GM21515 (cell line): ENCODE measurements at regions not wholly inside any gene's neighbourhood (a gene's known extent, or its start where the extent isn't known, plus 50 kb on each side); places are given as distances from the start of the nearest gene placed in this dataset.
"Not testable (repeated sequence)": the region's sequence is repeated elsewhere in the genome, so short reads cannot be mapped to it uniquely, and the experiment has no call there.

Source experiments
- ATAC-seq: cut with Tn5 transposase; IDR thresholded peaks from one replicate; pipeline ENCODE4 v1.9.1; 2021; ENCODE audit not compliant: unreplicated experiment

DNA sequence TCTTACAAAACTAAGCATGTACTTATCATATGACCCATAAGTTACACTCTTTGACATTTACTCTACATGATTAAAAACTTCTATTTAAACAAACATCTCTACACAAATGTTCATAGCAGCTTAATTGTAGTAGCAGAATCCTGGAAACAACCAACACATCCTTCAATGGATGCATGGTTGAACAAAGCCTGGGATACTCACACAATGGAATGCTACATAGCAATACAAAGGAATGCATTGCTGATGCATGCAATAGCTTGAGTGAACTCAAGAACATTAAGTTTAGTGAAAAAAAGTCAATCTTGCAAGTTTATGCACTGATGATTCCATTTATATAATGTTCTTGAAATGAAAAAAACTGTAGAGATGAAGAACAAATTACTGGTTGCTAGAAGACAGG, 686.9 kb downstream of the LRRIQ3 start:
- no peak for ATAC-seq

DNA sequence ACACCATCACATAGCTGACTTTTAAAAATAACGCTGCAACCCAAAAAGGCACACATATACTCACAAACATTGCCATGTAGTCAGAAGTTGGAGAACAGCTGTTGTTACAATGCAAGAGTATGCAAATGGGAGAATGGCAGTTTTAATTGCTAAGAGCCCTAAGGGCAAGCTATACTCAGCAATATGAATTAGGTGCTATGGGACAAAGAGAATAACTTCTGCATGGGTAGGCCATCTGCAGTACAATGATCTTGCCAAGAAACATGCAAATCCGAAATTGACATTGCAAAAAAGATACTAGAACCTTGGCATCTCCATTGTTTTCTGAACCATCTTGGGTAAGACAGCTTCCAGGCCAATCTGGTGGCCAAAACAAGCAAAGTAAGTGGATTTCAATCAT, 697.8 kb downstream of the LRRIQ3 start:
- ATAC-seq: no peak

DNA sequence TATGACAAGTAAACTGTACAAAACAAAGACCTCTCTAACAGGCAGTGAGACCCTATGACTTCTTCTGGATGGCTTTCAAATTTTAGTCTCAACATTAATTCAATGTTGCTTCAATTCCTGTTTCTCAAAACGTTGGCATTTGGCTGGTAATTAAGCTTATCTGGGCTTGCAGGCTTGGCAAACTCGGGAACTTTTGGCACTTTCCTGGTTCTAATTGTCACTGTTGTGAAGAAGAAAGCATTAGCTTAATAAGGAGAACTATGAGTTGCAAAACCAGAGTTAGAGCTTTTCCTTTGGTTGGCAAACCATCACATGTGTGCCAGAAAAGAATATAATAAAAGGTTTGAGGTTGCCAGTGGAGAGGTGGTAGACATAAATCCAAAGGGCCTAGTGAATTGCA, 698.3 kb downstream of the LRRIQ3 start:
- ATAC-seq: no peak

DNA sequence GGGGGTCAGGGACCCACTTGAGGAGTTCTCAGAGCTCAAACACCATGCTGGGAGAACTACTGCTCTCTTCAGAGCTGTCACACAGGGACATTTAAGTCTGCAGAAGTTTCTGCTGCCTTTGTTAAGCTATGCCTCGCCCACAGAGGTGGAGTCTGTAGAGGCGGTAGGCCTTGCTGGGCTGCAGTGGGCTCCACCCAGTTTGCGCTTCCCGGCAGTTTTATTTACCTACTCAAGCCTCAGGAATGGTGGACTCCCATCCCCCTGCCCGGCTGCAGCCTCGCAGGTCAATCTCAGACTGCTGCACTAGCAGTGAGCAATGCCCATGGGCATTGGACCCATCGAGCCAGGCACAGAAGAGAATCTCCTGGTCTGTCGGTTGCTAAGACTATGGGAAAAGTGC, 706.4 kb downstream of the LRRIQ3 start:
- no peak for ATAC-seq

DNA sequence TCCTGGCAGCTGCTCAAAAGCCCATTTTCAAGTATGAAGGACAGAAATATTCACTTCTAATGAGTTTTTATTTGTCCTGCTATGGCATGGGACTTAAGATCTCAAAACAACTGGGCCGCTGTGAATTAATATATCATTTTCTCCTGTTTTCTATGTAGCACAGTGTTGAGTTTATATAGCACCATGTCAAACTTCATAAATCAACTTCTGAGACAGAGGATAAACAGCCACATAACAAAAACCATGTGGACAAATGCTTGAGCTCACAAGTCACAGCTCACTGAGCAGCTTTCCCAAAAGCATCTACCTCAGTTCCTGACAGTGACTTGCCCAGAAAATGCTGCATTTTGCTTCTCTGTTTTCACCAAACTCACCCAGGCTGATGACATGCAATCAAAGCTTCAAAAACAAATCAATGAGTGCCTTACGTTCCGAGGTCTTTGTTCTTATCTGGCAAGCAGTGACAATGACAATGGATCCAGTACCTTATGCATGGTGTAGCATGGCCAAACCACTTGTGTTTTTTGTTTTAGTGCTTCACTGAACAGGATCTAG, 722.6 kb downstream of the LRRIQ3 start:
- ATAC-seq: no peak

DNA sequence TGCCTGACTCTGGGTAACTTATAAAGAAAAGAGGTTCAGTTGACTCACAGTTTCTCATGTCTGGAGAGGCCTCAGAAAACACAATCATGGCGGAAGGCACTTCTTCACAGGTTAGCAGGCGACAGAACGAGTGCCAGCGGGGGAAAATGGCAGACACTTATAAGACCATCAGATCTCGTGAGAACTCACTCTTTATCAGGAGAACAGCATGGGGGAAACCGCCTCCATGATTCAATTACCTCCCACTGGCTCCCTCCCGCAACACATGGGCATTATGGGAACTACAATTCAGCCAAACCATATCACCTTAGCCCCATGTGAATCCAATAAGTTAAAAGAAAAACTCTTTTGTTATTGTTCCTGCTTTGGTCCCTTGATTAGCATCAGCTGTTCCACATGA, 725.2 kb downstream of the LRRIQ3 start:
- ATAC-seq: no peak

DNA sequence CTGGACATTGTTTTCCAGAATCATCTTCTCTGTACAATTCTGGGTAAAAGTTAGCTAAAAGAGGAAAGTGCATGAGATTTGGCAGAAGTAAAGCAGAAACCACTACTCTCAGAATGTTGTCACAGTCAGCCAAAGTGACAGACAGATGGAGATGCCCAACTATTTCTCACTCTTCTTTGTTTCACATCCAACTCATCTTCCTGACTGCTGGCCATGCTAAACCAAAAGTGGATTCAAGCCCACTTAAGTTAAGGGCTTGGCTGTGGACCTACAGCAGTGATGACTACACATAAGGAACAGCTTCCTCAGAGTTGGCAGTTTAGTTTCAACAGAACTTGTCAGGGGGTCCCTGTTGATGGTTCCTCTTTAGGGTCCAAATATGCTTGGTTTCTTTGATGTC, 730.2 kb downstream of the LRRIQ3 start:
- ATAC-seq: no peak

DNA sequence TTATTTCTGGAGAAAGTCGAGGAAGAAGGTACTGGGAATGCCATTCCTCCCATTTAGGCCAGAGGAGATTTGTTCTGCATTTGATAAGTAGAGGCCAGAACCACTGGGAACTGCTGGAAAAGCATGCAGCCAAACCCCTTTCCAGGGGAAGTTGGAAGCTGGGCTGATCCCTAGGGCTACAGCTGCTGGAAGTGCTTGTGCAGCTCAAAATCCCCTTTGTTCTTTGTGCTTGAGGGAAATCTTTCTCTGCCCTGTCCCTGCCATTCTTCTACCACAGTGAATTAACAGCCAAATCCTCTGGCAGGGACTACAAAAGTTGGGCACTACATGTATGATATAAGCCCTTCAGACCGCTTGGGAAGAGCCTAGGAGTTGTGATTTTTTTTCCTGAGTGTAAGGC, 734.1 kb downstream of the LRRIQ3 start:
- no peak for ATAC-seq

DNA sequence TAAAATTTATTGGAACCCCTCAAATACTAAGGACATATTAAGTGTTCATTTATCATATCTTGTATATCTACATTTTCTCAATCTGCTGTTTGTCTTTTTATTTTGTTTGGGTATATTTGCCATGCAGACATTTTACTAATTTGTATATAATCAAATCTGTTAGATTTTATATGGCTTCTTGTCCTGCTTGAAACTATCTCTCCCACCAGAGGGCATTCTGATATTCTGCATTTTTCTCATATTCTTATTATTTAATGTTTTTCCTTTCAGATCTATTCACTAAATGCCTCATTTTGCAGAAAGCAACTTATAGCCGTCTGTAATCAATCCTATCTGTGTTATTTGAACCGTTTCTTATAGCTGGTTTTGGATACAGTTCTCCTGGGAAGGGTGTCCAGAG, 745.5 kb downstream of the LRRIQ3 start:
- ATAC-seq: no peak

DNA sequence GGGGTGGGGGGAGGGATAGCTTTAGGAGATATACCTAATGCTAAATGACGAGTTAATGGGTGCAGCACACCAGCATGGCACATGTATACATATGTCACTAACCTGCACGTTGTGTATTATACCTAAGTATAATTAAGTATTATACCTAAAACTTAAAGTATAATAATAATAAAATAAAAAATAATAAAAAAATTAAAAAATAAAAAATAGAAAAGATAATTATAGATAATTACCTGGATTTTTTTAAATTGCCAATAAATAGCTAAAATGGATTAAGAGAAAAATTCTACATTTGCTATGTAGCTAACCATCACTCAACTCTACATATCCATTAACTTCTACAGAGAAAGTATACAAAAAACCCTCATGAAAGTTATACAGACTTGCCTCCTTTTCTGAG, 747.3 kb downstream of the LRRIQ3 start:
- not testable (repeated sequence) for ATAC-seq

DNA sequence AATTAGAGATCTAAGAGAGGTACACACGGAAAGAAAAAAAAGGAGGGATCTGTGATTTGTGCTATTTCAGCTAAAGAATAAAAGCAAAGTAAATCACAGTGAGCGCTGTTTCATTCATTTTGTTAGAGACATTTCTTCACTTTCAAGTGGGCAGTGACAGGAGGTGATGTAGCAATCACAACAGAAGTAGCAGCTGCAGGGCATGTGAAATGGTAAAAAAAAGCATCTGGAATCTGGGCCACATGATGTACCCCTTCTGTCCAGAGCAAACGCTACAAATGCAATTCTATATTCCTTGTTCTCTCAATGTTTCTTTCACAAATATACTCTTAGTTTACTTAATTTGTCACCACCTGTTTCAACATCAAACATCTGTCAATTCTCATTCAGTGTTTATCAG, 786.5 kb downstream of the LRRIQ3 start:
- ATAC-seq: no peak

DNA sequence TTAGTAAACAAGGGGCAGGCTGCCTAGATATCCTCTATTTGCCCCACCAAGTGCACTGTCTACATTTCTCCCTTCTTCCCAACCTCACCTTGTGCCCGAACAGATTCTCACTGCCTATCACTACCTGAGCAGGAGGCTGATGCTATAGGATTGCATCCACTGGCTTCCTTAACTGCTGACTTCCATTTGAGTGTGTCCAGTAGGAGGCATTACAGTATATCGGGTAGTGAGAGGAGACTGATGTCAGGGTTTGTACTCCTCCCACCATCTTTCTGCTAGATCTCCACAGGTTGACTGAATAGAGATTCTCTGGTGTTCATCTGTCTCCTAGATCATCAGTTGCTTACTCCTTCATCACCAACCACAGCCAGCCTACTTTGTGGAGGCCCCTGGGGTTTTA, 796.3 kb downstream of the LRRIQ3 start:
- ATAC-seq: no peak

DNA sequence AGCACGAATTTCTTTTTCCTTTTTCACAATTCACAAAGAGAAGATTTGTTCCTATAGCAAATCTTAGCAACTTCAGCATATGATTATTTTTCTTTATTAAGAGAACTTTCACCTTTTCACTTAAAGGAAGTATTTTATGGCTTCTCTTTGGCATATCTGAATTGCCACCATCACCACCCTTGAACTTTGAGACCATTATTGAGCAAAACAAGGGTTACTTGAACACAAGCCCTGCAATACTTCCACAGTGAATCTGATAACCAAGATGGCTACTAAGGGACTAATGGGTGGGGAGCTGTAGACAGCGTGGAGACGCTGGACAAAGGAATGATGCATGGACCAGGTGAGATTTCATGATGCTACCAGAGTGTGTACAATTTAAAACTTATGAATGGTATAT, 815.0 kb downstream of the LRRIQ3 start:
- ATAC-seq: no peak

DNA sequence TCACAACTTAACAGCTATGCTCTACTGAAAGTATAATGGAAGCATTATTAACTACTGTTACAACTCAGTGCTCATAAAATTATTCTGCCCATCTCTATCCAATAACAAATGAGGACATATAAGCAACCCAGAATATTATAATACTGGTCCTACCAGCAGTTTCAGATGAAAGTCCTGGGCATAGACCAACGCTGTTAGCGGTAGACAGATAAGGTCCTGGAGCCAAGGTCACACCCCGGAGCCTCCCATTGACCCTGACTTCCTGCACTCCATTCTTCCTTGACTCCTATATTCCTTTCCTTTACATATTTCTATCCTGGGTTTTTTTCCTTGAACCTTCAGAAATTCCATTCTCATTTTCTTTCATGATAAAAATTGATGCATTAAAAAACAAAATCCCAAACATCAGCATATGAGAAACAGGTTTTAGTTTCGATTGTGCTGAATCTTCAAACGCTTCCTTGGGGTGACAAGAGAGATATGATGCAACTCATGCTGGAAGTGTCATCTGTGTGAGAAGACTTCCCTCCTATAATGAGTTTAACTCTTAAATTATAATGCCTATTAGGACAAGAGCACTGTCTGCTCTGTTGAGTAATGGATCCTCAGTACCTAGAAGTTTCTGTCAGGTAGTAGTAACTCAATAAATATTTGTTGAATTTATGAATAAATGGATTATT, 831.1 kb downstream of the LRRIQ3 start:
- ATAC-seq: no peak

DNA sequence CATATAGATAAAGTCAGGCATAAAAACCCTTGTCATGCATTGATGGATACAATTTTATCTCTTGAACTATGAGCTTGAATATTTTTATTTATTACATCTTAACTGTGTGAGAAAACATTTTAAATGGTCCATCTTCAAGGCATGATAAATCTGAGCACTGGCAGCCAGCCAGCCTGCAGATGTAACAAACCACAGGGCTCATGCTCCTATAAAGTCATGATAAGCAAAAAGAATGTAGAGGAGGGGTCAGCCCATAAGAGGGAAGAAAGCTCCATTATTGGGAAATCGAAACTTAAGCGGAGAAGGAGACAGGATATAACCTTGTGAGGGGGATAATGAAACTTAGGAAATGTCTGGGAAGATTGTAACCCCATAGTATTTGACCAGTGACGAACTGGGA, 839.0 kb downstream of the LRRIQ3 start:
- no peak for ATAC-seq

DNA sequence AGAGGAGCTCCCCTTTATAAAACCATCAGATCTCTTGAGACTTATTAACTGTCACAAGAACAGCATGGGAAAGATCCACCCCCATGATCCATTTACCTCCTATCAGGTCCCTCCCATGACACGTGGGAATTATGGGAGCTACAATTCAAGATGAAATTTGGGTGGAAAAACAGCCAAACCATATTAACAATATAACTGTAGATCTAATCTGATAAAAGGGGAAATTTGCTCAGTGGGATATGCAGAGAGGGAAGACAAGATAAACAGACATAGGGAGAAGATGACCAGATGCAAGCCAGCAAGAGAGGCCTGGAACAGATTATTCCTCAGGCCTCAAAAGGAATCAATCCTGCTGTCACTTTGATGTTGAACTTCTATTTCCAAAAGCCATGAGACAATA, 841.5 kb downstream of the LRRIQ3 start:
- no peak for ATAC-seq

DNA sequence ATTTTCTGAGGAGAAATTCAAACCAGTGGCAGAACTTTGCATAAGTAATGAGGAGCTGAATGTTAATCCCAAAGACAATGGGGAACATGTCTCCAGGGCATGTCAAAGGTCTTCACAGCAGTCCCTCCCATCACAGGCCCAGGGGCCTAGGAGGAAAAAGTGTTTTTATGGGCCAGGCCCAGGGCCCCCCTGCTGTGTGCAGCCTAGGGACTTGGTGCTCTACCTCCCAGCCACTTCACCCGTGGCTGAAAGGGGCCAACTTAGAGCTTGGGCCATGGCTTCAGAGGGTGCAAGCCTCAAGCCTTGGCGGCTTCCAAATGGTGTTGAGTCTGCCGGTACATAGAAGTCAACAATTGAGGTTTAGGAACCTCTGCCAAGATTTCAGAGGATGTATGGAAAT, 854.0 kb downstream of the LRRIQ3 start:
- ATAC-seq: no peak

DNA sequence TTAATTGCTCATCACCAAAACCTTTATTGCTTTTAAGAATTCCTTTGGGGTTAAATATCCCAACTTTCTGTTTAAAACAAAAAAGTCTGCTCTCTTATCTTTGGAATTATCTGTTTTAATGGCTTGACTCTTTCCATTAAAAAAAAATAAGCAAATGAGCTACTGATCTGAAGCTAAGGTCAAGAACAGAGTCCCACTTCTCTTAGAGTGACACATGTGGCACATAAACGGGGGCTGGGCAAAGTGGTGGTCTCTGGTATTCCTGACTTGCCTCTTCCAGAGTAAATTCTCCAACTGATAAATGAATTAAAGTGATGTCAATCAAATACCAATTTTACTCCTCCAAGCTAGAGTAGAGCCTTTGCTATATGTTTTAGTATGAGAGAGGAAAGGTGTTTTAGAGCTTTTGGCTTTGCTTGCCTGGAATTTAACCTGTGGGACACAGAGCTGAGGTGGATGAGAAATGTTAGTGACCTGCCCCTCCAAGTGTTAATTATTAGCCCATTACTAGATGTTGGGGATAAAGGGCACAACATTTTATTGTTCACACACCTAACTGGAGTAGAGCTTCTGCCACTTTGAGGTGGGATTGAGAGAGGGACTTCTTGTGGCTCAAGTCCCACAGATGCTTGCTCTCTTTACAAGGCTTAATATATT, 864.0 kb downstream of the LRRIQ3 start:
- ATAC-seq: no peak

DNA sequence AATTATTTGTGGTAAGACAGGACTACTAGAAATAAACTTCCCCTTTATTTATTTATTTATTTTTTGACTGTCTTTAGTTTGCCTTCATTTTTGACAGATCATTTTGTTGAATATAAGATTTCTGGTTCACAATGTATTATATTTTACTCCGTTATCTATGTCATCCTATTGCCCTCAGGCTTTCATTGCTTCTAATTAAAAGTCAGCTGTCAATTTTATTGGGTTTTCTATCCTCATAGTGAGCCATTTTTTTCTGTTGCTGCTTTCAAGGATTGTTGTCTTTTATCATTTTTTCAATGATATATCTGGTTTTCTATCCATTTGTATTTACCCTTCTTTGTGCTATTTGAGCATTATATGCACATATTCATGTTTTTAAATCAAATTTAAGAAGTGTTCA, 866.2 kb downstream of the LRRIQ3 start:
- no peak for ATAC-seq

DNA sequence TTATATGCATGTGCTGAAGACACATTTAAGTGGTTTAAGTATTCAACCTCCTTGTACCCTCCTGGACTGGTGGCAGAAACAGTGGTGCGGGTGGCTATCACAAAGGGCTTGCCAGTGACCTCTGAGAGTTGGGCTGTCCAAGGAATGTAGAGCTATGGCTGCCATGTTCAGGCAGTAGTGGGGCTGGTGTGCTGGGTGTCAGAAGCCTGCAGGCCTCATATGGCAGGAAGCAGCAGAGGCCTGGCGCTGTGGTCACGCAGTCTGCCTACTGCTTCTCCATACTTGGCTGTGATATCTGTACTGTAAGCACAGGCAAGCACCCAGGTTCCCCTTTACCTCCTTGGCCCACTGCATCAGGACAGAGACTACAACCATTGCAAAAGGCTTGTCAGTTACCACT, 870.0 kb downstream of the LRRIQ3 start:
- no peak for ATAC-seq

DNA sequence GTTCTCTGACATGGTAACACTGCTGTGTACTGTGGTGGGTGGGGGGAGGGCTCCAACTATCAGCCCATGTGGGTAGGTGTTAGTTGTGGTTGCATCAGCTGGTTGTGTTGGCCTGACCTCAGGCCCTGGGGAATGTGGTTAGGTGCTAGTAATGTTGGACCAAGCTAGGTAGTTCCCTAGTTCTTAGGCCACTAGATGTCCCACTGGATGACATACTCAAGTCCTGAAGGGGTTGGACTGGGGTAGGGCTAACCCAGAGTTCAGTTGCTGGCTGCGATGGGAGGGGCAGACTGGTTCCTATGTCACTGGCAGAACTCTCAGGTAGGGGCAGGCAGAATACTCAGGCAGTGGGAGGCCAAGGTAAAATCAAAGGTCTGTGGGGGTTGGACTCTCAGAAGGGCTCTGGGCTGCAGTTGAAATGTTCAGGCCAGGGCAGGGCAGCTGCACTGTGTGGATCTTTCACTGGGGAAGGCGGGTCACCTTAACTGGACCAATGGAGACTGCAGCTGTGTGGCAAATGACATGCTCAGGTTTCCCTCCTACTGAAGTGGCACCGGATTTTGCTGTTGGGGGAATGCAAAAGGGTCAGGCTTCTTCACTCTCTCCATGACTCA, 870.7 kb downstream of the LRRIQ3 start:
- ATAC-seq: no peak

DNA sequence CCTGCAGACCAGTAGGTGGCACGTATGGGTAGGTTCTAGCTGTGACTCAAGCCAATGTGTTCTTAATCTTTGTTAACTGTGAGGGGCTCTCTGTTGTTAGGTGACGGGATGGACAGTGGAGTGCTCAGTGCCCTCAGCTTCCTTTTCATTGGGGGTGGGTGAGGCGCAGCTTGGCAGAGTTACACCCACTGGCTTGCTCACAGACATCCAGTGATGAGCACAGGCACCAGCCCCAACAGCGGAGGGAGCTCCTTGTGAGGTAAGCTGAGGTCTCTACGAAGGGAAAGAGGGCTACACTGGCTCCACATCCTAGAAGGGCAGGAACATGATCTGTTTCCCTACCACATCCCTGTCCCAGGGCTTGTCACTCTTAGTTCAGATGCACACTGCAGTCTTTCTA, 871.3 kb downstream of the LRRIQ3 start:
- ATAC-seq: no peak
